IgD-negative memory B cell (primary cell): ENCODE measurements at regions not wholly inside any gene's neighbourhood (a gene's known extent, or its start where the extent isn't known, plus 50 kb on each side); places are given as distances from the start of the nearest gene placed in this dataset.

Experiments
- H3K27ac Mint-ChIP-seq, 3 donors: one replicate each; pipeline ENCODE4 v1.8.0; 2020 to 2022; ENCODE audit warnings: mild to moderate bottlenecking in 3 of 3, mixed read lengths in 3 of 3, moderate library complexity in 1 of 3
- H3K27me3 Mint-ChIP-seq: one replicate; pipeline ENCODE4 v1.8.0; 2021; ENCODE audit warnings: mixed read lengths
- H3K36me3 Mint-ChIP-seq: one replicate; pipeline ENCODE4 v1.8.0; 2020; ENCODE audit warnings: mild to moderate bottlenecking, mixed read lengths
- H3K4me1 Mint-ChIP-seq, 3 donors: one replicate each; pipeline ENCODE4 v1.8.0; 2020 to 2022; ENCODE audit warnings: mixed read lengths in 3 of 3, mild to moderate bottlenecking in 1 of 3
- H3K4me3 Mint-ChIP-seq, 4 donors: one replicate each; pipeline ENCODE4 v1.8.0; 2020 to 2022; ENCODE audit warnings: mild to moderate bottlenecking in 4 of 4, mixed read lengths in 4 of 4, moderate library complexity in 3 of 4
- H3K9me3 Mint-ChIP-seq, 3 donors: one replicate each; pipeline ENCODE4 v1.8.0; 2020 to 2021; ENCODE audit warnings: mixed read lengths in 3 of 3, mild to moderate bottlenecking in 1 of 3

DNA sequence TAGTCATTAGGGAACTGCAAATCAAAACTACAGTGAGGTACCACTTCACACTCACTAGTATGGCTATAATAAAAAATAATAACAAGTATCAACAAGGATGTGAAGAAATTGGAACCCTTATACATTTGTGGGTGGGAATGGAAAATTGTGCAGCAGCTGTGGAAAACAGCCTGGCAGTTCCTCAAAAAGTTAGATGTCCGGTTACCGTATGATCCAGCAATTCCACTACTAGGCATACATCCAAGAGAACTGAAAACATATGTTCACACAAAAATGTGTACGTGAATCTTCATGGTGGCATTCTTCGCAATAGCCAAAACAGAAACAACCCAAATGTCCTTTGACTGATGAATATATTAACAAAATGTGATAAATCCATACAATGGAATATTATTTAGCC is 187.9 kb upstream of the LYSMD4 start:
- Mint-ChIP-seq H3K4me1 (peaks cover 0 to 4% (median 2%) of the 10 kb centered on the region in 3 donors), H3K27ac (no peak overlapping the region), H3K4me3 (no peak overlapping the region), H3K9me3 (no peaks in the 10 kb centered on the region), H3K36me3 (peaks cover 3% of the 10 kb centered on the region), H3K27me3 (peaks cover 31% of the 10 kb centered on the region)

DNA sequence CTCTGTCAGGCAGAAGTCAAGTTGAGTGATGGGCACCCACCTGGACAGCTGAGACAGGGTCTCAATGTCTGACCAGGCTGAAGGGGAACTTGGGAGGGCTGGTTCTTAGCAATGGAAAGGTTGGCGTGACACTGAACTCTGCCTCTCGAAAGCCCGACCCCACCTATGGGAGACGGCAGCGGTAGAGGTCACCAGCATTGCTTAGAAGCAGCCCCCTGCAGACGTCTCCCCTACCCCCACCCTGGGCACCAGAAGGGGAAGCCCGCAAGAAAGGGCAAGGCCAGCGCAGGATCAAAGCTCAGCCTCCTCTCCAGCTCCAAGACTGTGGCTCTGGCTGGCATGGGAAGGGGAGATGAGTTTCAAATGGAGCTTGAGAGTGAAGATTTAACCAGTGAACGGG is 184.8 kb upstream of the LYSMD4 start:
- no peaks in the 10 kb centered on the region for H3K9me3 Mint-ChIP-seq
- H3K27ac Mint-ChIP-seq: no peak overlapping the region
- peaks cover 0 to 2% (median 0%) of the 10 kb centered on the region in 3 donors for H3K4me1 Mint-ChIP-seq
- H3K36me3 Mint-ChIP-seq: peaks cover 2% of the 10 kb centered on the region
- peaks cover 28% of the 10 kb centered on the region for H3K27me3 Mint-ChIP-seq
- H3K4me3 Mint-ChIP-seq: no peak overlapping the region

DNA sequence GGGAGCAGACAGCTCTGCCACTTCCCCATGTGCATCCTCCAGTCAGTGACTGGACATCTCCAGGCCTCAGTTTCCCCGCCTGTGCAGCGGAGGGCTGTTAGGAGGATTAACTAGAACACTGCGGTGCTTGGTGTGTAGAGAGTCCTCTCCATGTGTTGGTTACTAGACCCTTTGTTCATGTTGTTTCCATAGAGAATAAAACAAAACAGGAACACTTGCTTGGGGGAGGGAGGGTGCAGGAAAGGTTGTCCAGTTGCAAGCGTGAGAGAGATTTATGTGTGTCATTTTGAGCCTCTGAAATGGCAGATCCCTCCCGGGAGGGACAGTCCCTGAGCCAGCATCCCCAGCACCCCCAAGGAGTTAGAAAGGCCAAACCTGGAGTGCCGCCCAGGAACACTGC is 184.0 kb upstream of the LYSMD4 start:
- Mint-ChIP-seq H3K4me3 (no peak overlapping the region), H3K27me3 (peaks cover 28% of the 10 kb centered on the region), H3K27ac (no peak overlapping the region), H3K4me1 (peaks cover 0 to 2% (median 0%) of the 10 kb centered on the region in 3 donors), H3K9me3 (no peaks in the 10 kb centered on the region), H3K36me3 (no peaks in the 10 kb centered on the region)

DNA sequence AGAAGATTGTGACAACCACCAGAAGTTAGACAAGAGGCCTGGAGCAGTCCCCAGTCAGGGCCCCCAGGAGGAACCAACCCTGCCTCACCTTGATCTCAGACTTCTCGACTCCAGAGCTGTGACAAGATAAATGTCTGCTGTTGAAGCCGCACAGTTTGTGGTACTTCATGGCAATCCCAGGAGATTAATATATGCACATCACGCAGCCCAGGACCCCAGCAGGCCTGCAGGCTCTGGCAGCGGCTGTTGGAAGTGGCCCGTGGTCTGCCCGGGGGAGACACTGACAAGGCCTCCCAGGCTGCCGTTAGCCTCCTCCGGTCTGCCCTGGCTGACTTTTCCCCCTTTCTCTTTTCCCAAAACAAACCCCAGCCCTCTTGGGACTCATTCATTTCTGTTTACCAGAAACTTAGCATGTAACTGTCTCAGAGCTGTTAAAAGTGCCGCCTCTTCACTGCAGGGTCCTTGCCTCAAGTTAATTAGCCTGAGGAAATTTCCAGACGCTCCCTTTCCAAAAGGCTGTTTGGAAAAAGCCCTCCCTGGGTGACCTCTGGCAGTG is 183.5 kb upstream of the LYSMD4 start:
- H3K27ac Mint-ChIP-seq: no peak overlapping the region
- no peaks in the 10 kb centered on the region for H3K36me3 Mint-ChIP-seq
- peaks cover 28% of the 10 kb centered on the region for H3K27me3 Mint-ChIP-seq
- H3K4me3 Mint-ChIP-seq: no peak overlapping the region
- peaks cover 0 to 2% (median 1%) of the 10 kb centered on the region in 3 donors for H3K4me1 Mint-ChIP-seq
- no peaks in the 10 kb centered on the region for H3K9me3 Mint-ChIP-seq

DNA sequence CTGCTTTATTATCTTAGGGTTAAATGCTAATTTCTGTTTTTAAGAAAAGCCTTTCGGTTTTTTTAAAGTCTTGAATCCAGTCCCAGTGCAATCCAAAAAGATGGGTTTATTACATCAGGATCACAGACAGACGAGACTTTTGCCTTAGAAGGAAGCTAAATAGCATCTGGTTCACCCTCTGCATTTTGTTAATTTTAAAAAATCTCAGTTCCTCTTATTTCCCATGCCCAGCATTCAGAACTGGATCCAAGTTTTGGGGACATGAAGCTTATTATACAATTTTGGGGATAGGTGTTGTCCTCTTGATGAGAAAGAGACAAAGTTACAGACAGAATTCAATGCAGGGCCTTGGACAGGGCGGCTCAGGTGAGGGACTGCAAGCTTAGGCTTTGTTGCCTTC is 181.5 kb upstream of the LYSMD4 start:
- Mint-ChIP-seq H3K9me3 (no peaks in the 10 kb centered on the region), H3K4me3 (no peak overlapping the region), H3K4me1 (peaks cover 0 to 2% (median 2%) of the 10 kb centered on the region in 3 donors), H3K27ac (no peak overlapping the region), H3K27me3 (peaks cover 23% of the 10 kb centered on the region), H3K36me3 (no peaks in the 10 kb centered on the region)

DNA sequence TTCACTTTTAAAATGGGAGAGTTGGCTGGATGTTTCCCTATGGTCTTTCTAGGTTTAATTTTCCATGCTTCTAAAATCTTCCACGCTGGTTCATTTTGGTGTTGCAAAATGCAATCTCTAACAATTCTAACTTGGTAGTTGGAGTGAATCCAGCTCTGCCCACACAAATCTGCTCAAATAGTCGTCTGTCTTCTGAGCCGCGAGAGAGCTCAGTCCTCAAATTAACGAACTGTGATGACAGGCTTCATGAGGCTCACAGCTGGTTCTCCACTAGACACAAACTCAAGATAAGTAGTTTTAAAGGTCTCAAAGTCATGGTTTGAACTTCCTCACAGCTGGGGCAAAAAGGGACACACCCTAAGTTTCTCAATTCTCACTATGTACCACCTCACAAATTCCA is 178.6 kb upstream of the LYSMD4 start:
- H3K27me3 Mint-ChIP-seq: peaks cover 5% of the 10 kb centered on the region
- H3K36me3 Mint-ChIP-seq: peaks cover 2% of the 10 kb centered on the region
- no peak overlapping the region for H3K27ac Mint-ChIP-seq
- H3K9me3 Mint-ChIP-seq: no peaks in the 10 kb centered on the region
- no peak overlapping the region for H3K4me3 Mint-ChIP-seq
- peaks cover 0 to 2% (median 2%) of the 10 kb centered on the region in 3 donors for H3K4me1 Mint-ChIP-seq

DNA sequence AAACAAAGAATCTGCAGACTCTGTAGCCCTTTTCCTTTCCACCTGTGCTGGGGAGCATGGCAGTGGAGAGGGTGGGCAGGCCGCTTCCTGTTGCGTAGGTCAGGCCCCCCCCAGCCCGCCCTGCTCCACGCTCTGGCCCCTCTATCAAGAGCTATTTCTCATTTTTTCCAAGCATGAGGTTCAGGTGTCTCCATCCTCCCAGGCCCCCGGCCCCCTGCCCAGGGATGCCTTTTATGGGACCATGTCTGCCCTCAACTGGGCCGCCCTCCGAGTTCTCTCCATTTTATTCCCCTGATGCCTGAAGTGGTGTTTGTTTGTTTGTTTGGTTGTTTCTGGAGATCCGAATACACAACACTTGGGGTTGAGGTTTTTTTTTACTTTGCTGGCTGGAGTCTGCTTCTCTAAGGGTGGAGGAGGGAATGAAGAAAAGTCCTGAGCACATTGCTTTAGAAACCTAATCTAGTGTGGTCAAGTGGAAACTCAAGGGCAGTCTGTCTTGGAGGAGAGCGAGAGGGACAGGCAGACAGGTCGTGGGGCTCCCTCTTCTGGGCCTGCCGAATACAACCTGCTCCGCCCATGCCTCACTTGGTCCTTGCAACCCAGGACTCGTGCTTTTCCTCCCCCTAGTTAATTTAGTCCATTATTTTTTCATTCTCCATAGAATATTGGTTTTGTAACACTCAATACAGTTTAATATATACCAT is 176.5 kb upstream of the LYSMD4 start:
- H3K27me3 Mint-ChIP-seq: peaks cover 3% of the 10 kb centered on the region
- no peak overlapping the region for H3K27ac Mint-ChIP-seq
- no peak overlapping the region for H3K4me3 Mint-ChIP-seq
- H3K36me3 Mint-ChIP-seq: peaks cover 2% of the 10 kb centered on the region
- H3K9me3 Mint-ChIP-seq: no peaks in the 10 kb centered on the region
- H3K4me1 Mint-ChIP-seq: peaks cover 0 to 2% (median 2%) of the 10 kb centered on the region in 3 donors

DNA sequence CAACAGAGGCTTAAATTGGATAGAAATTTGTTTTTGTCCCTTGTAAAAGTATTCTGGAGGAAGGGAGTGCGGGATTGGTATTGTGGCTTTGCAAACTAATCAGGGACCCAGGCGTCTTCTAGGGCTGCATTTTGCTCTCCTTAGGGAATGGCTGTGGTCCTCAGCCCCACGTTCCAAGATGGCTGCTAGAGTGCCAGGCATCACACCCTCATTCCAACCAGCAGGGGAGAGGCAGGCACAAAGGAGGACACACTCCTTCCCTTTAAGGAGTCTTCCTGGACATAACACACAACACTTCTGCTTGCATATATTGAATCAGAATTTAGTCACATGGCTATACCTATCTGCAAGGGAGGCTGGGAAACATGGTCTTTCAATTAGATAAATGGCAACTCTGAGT is 174.5 kb upstream of the LYSMD4 start:
- peaks cover 2% of the 10 kb centered on the region for H3K36me3 Mint-ChIP-seq
- peaks cover 0 to 2% (median 0%) of the 10 kb centered on the region in 3 donors for H3K4me1 Mint-ChIP-seq
- H3K9me3 Mint-ChIP-seq: no peaks in the 10 kb centered on the region
- no peak overlapping the region for H3K27ac Mint-ChIP-seq
- no peak overlapping the region for H3K4me3 Mint-ChIP-seq
- peaks cover 3% of the 10 kb centered on the region for H3K27me3 Mint-ChIP-seq

DNA sequence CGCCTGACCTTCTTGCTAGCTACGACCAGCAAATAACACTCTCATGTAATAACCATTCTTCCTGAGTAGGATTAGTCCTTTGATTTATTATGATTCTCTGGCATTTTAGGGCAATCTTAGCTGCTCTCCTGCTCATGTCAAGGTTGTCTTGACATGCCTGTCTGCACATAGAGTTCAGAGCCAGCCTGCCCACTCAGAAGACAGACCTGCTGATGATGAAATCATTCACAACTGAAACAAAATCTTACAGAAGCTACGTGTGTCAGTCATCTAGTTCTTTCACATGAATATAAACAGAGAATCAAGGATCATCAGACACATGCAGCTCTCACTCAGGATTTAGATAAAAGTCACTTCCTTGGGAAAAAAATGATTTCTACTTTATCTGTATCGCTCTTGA is 173.6 kb upstream of the LYSMD4 start:
- Mint-ChIP-seq H3K27ac (no peak overlapping the region), H3K4me3 (no peak overlapping the region), H3K27me3 (peaks cover 3% of the 10 kb centered on the region), H3K9me3 (no peaks in the 10 kb centered on the region), H3K4me1 (peaks cover 0 to 1% (median 0%) of the 10 kb centered on the region in 3 donors), H3K36me3 (peaks cover 2% of the 10 kb centered on the region)

DNA sequence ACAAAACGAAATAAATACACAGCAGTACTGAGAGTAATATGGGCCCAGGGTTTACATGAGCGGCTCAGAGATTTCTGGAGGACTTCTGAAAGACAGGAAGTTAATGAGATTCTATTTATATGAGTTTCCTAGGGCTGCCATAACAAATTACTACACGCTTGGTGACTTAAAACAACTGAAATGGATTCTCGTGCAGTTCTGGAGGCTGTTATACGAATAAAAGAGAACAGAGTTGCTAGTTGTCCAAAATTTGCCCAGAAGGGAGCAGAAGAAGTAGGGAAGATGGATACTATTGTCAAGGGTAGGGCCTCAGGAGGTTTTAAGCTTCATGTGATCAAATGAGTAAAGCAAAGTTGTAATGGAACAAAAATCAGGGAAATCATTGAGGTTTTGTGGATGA is 173.1 kb upstream of the LYSMD4 start:
- no peak overlapping the region for H3K4me3 Mint-ChIP-seq
- no peaks in the 10 kb centered on the region for H3K9me3 Mint-ChIP-seq
- peaks cover 2% of the 10 kb centered on the region for H3K36me3 Mint-ChIP-seq
- no peak overlapping the region for H3K27ac Mint-ChIP-seq
- no peaks in the 10 kb centered on the region for H3K4me1 Mint-ChIP-seq
- peaks cover 3% of the 10 kb centered on the region for H3K27me3 Mint-ChIP-seq

DNA sequence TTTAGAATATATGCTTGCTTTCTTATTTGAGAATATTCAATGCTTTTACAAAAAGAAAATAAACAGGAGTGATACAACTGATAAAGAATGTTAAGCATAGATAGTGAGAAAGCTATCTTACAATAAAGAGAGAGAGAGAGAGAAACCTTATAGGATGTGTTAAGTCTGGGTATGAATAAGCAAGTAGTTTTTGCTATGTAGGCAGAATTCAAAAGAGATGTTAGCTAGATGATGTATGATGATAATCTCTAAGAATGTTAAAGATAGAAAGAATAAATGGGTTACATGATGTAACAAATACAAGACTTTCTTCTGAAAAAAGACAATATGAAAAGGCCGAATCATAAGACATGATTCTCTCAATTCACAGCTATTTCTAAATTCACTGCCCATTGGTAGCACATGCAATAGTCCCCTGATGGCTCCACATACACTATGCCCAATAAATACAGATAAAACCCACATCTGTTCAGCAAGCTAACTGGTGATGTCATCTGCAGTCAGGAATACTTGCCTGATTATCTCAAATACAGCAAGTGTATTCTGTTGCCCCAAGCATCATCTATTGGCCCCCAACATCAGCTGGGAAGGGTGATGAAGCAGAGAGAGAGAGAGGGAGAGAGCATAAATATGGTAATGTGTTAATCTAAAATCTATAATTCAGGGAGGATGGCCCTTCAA is 169.2 kb upstream of the LYSMD4 start:
- Mint-ChIP-seq H3K4me1 (no peaks in the 10 kb centered on the region), H3K36me3 (peaks cover 2% of the 10 kb centered on the region), H3K27ac (no peak overlapping the region), H3K9me3 (peaks cover 0 to 3% (median 1%) of the 10 kb centered on the region in 3 donors), H3K27me3 (peaks cover 1% of the 10 kb centered on the region), H3K4me3 (no peak overlapping the region)

DNA sequence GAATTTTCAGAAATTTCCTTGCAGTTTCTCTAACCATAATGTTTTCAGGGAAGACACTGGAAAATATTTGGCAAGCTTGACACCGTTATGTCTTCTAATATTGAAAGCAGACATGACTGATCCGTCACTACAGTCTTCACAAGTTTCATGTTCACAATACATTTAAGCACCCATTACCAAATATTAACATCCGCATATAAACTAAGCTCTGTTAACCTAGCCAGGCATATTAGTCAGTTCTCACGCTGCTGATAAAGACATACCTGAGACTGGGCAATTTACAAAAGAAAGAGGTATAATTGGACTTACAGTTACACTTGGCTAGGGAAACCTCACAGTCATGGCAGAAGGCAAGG is 162.7 kb upstream of the LYSMD4 start:
- H3K4me3 Mint-ChIP-seq: no peak overlapping the region
- H3K9me3 Mint-ChIP-seq: peaks cover 2 to 4% (median 3%) of the 10 kb centered on the region in 3 donors
- H3K27ac Mint-ChIP-seq: no peak overlapping the region
- peaks cover 2% of the 10 kb centered on the region for H3K36me3 Mint-ChIP-seq
- H3K27me3 Mint-ChIP-seq: peaks cover 1% of the 10 kb centered on the region
- peaks cover 0 to 3% (median 0%) of the 10 kb centered on the region in 3 donors for H3K4me1 Mint-ChIP-seq

DNA sequence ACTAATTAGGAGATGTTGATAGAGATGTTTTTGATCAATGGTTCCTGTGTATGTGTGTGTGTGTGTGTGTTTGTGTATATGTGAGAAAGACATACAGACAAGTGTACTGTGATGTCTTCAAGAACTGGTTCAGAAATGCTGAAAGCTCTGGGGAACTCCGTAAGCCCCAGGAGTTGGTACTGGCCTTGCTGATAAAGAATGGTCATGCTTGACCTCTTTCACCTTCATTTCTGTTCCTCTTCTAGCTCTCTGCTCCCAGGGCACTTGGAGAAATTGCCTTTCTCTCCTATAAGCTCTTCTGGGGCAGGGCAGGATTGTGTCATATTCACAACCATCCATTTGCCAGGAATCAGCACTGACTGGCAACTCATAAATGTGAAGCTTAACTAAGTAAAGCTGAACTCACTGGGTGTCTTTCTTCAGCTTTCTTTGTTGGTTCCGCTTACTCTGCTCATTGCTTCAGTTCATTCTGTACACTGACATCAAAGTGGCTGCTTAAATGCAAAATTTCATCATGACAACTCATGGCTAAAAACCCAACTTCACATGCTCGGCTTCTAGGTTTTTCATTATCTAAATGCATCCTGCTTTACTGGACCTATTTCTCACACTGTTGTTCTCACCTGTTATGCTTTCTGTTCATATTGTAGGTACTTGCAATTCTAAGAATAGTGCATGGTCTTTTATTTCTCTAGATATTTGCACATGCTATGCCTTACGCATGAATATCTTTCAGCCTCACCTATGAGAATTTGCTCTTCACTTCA is 162.1 kb upstream of the LYSMD4 start:
- H3K4me3 Mint-ChIP-seq: no peak overlapping the region
- peaks cover 2 to 4% (median 3%) of the 10 kb centered on the region in 3 donors for H3K9me3 Mint-ChIP-seq
- peaks cover 0 to 3% (median 0%) of the 10 kb centered on the region in 3 donors for H3K4me1 Mint-ChIP-seq
- peaks cover 2% of the 10 kb centered on the region for H3K36me3 Mint-ChIP-seq
- H3K27ac Mint-ChIP-seq: no peak overlapping the region
- H3K27me3 Mint-ChIP-seq: peaks cover 1% of the 10 kb centered on the region

DNA sequence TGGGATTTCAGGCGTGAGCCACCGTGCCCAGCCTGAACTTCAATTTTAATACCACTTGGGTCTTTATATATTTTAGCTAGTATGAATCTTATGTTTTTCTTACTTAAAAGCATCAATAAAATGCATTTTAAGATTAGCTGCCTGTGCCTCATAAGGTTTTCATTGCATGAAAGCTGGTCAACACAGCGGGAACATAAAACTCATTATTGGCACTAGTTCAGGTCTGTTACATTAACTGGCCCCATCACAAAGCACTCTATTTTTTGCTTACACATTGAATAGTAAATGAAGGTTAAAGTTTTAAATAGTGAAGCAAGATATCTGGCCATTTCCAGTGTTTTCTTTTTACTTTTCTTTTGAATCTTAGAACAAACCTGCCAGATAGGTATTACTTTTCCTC is 145.6 kb upstream of the LYSMD4 start:
- no peaks in the 10 kb centered on the region for H3K9me3 Mint-ChIP-seq
- H3K4me3 Mint-ChIP-seq: no peak overlapping the region
- no peaks in the 10 kb centered on the region for H3K27me3 Mint-ChIP-seq
- H3K27ac Mint-ChIP-seq: no peak overlapping the region
- no peaks in the 10 kb centered on the region for H3K4me1 Mint-ChIP-seq
- peaks cover 2% of the 10 kb centered on the region for H3K36me3 Mint-ChIP-seq

DNA sequence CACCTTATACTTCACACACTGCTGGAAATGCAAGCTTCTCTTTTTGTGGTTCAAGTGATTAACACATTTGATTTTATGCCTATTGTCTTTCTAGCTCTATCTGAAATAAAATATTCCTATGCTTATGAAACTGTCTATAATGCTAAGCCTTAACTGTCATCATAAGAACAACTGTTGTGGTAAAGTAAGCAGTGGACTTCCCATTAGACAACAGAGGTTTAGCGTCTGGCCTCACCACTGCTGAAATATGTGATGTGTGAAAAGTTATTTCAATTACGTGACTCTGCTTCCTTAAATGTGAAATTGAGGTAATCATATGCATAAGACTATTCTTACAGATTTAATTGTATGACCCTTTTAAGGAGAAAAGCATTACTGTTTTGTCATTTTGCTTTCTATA is 140.2 kb upstream of the LYSMD4 start:
- H3K27ac Mint-ChIP-seq: no peak overlapping the region
- H3K4me1 Mint-ChIP-seq: no peaks in the 10 kb centered on the region
- H3K4me3 Mint-ChIP-seq: no peak overlapping the region
- H3K27me3 Mint-ChIP-seq: no peaks in the 10 kb centered on the region
- H3K36me3 Mint-ChIP-seq: no peaks in the 10 kb centered on the region
- no peaks in the 10 kb centered on the region for H3K9me3 Mint-ChIP-seq
